Gastrocnemius medialis (tissue), 4 donors: ENCODE measurements at regions not wholly inside any gene's neighbourhood (a gene's known extent, or its start where the extent isn't known, plus 50 kb on each side); places are given as distances from the start of the nearest gene placed in this dataset.

Experiments used
- POLR2A ChIP-seq, 2 donors: fragments of 450-650 bp; IDR thresholded peaks; one replicate each; pipeline ENCODE4 v1.6.1; 2017; ENCODE audit warnings: antibody characterized with exemption in 2 of 2, mild to moderate bottlenecking in 2 of 2, moderate library complexity in 2 of 2
- TF ChIP-seq, protein P1 (sequence below), 5 experiments: fragments of 450-650 bp in 3 of 5; fragments of 200-600 bp in 2 of 5; sonication (generic) in 2 of 5; IDR thresholded peaks in 4 of 5; conservative IDR thresholded peaks in 1 of 5; 1 replicate in 4 of 5; 2 replicates in 1 of 5; pipeline ENCODE4 v1.5.1; 2016 to 2019; ENCODE audit warnings: antibody characterized with exemption in 5 of 5, mild to moderate bottlenecking in 3 of 5, moderate library complexity in 3 of 5

DNA sequence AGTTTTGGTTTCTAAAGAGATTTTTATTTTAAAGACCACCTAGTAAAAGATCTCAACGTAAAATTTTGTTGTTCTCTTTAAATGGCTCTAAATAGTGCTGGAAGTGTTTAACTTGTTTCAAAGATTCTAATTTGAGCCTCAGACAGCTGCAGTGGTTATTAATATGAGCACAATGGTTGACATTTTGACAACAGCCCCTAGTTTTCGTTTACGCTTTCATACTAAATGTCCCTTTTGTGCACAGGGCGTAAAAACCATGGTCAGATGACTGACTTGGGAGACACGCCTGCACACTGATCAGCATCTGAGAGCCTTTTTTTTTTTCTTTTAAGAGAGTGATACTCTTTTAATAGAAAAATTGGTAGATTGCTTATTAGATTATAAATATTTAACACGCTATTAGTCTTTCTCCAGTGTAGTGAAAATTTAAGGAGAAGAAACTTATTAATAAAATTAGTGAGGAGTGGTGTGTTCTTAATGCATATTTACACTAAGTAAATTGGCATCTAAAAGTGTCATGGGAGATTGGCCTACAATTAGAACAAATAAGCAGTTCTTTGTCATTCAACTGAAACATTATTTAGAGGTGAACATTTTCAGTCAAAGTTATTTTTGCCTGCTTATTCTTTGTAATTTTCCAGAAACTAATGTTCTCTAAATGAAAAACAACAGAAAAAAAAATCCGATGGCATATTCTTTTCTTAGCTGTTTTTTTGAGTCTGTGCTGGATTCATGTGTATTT lies 182.8 kb upstream of the PHYHIPL start:
- TF ChIP-seq, protein P1, sequence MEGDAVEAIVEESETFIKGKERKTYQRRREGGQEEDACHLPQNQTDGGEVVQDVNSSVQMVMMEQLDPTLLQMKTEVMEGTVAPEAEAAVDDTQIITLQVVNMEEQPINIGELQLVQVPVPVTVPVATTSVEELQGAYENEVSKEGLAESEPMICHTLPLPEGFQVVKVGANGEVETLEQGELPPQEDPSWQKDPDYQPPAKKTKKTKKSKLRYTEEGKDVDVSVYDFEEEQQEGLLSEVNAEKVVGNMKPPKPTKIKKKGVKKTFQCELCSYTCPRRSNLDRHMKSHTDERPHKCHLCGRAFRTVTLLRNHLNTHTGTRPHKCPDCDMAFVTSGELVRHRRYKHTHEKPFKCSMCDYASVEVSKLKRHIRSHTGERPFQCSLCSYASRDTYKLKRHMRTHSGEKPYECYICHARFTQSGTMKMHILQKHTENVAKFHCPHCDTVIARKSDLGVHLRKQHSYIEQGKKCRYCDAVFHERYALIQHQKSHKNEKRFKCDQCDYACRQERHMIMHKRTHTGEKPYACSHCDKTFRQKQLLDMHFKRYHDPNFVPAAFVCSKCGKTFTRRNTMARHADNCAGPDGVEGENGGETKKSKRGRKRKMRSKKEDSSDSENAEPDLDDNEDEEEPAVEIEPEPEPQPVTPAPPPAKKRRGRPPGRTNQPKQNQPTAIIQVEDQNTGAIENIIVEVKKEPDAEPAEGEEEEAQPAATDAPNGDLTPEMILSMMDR (IDR thresholded peaks at IDR 0.05 in 4 of 5, conservative IDR thresholded peaks at IDR 0.05 in 1 of 5) = no peak
- no peak for TF ChIP-seq POLR2A (IDR thresholded peaks at IDR 0.05)
